Stimulated activated CD4-positive, alpha-beta T cell treated with anti-CD3 and anti-CD28 coated beads, Interleukin-4, amount 100 ng/mL, for 4 hours (primary cell): ENCODE measurements at regions not wholly inside any gene's neighbourhood (a gene's known extent, or its start where the extent isn't known, plus 50 kb on each side); places are given as distances from the start of the nearest gene placed in this dataset.
"Not testable (repeated sequence)": the region's sequence is repeated elsewhere in the genome, so short reads cannot be mapped to it uniquely, and the experiment has no call there.

ENCODE experiments used
- DNase-seq, 2 experiments: peaks; one replicate each; pipeline ENCODE4 v3.0.0-alpha.2; 2020

GRCh38 chr5:96483878-96484277 is 50.8 kb upstream of the PCSK1 start:
- DNase-seq, result no peak

- no peak for DNase-seq
These were observed 54.8 kb upstream of the PCSK1 start for GRCh38 chr5:96487859-96488258.

GRCh38 chr5:96489532-96489931 is 56.5 kb upstream of the PCSK1 start:
- no peak for DNase-seq

- no peak for DNase-seq
These were observed 59.5 kb upstream of the PCSK1 start for GRCh38 chr5:96492459-96493047.

GRCh38 chr5:96493219-96493790 is 60.3 kb upstream of the PCSK1 start:
- DNase-seq, result no peak

- not testable (repeated sequence) for DNase-seq
These were observed 62.4 kb upstream of the PCSK1 start for GRCh38 chr5:96495412-96495811.

GRCh38 chr5:96497027-96497426 is 64.0 kb upstream of the PCSK1 start:
- DNase-seq, result not testable (repeated sequence)

GRCh38 chr5:96499753-96500345 is 66.8 kb upstream of the PCSK1 start:
- no peak for DNase-seq

GRCh38 chr5:96501991-96502646 is 69.1 kb upstream of the PCSK1 start:
- no peak for DNase-seq

GRCh38 chr5:96503501-96504236 is 70.6 kb upstream of the PCSK1 start:
- no peak for DNase-seq

- no peak for DNase-seq
These were observed 73.3 kb upstream of the PCSK1 start for GRCh38 chr5:96506376-96506775.

- no peak for DNase-seq
These were observed 73.9 kb upstream of the PCSK1 start for GRCh38 chr5:96506866-96507527.

GRCh38 chr5:96509316-96509715 is 76.3 kb upstream of the PCSK1 start:
- no peak for DNase-seq

GRCh38 chr5:96509721-96510350 is 76.8 kb upstream of the PCSK1 start:
- no peak for DNase-seq

- DNase-seq, result no peak
These were observed 83.6 kb upstream of the PCSK1 start for GRCh38 chr5:96516631-96517071.

- no peak for DNase-seq
These were observed 84.2 kb upstream of the PCSK1 start for GRCh38 chr5:96517295-96517694.

- DNase-seq, result no peak
These were observed 87.3 kb upstream of the PCSK1 start for GRCh38 chr5:96520345-96520744.

- no peak for DNase-seq
These were observed 89.7 kb upstream of the PCSK1 start for GRCh38 chr5:96522635-96523355.

GRCh38 chr5:96527768-96528661 is 95.0 kb upstream of the PCSK1 start:
- DNase-seq, result no peak

- no peak for DNase-seq
These were observed 95.9 kb upstream of the PCSK1 start for GRCh38 chr5:96528826-96529474.
